Esophagus muscularis mucosa (tissue), 4 donors: ENCODE measurements at regions not wholly inside any gene's neighbourhood (a gene's known extent, or its start where the extent isn't known, plus 50 kb on each side); places are given as distances from the start of the nearest gene placed in this dataset.

ENCODE experiments used
- EP300 ChIP-seq: sonication (generic); formaldehyde crosslinking; IDR thresholded peaks from one replicate; pipeline ENCODE4 v1.6.1; 2017; ENCODE audit warnings: antibody characterized with exemption
- POLR2A ChIP-seq: fragments of 450-650 bp; IDR thresholded peaks from one replicate; pipeline ENCODE4 v1.6.1; 2017; ENCODE audit warnings: antibody characterized with exemption, moderate library complexity, mild to moderate bottlenecking, low read depth
- POLR2AphosphoS5 ChIP-seq, 2 donors: sonication (generic); formaldehyde crosslinking; IDR thresholded peaks; one replicate each; pipeline ENCODE4 v1.6.1; 2017; ENCODE audit warnings: antibody characterized with exemption in 2 of 2
- TF ChIP-seq, protein P1 (sequence below), 3 experiments: fragments of 200-600 bp in 2 of 3; fragments of 450-650 bp in 1 of 3; sonication (generic) in 2 of 3; IDR thresholded peaks; one replicate each; pipeline ENCODE4 v1.5.1; 2017 to 2019; ENCODE audit warnings: antibody characterized with exemption in 3 of 3, mild to moderate bottlenecking in 2 of 3, moderate library complexity in 1 of 3

DNA sequence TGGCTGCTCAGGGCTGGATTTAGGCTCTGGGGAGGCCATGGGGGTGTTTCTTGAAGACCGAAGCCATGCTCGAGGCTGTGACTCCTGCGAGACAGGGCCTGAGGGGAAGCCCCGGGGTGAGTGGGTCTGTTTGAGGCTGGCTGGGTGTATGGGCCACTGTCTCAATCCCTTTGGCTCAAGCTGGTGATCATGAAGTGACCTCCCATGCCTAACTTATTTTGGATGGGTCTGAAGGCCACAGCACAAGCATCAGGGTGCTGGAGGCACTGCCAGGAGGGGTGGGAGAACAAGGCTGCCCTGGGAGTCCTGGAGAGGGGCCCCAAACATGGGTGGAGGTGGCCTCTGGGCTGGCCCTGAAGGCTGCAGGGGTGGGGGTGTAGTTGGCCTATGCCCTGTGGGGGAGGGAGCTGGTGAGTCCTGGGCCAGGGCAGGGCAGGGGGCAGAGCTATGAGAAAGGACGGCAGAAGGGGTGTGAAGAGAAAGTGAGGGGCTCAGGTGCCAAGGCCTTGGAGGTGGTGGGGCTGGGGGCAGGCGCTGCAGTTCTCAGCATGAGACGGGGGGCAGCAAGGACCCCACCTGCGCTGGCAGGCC, 100.9 kb downstream of the KIF26A start:
- TF ChIP-seq, protein P1, sequence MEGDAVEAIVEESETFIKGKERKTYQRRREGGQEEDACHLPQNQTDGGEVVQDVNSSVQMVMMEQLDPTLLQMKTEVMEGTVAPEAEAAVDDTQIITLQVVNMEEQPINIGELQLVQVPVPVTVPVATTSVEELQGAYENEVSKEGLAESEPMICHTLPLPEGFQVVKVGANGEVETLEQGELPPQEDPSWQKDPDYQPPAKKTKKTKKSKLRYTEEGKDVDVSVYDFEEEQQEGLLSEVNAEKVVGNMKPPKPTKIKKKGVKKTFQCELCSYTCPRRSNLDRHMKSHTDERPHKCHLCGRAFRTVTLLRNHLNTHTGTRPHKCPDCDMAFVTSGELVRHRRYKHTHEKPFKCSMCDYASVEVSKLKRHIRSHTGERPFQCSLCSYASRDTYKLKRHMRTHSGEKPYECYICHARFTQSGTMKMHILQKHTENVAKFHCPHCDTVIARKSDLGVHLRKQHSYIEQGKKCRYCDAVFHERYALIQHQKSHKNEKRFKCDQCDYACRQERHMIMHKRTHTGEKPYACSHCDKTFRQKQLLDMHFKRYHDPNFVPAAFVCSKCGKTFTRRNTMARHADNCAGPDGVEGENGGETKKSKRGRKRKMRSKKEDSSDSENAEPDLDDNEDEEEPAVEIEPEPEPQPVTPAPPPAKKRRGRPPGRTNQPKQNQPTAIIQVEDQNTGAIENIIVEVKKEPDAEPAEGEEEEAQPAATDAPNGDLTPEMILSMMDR (IDR thresholded peaks at IDR 0.05), result no peak
- TF ChIP-seq EP300, result no peak
- no peak for TF ChIP-seq POLR2A
- no peak for TF ChIP-seq POLR2AphosphoS5 (IDR thresholded peaks at IDR 0.05)
